NCI-H524 (cell line): ENCODE measurements at regions not wholly inside any gene's neighbourhood (a gene's known extent, or its start where the extent isn't known, plus 50 kb on each side); places are given as distances from the start of the nearest gene placed in this dataset.

Experiments used
- DNase-seq, 2 experiments: peaks; one replicate each; lab custom pipeline; 2025; lab: John Stamatoyannopoulos, UW

DNA sequence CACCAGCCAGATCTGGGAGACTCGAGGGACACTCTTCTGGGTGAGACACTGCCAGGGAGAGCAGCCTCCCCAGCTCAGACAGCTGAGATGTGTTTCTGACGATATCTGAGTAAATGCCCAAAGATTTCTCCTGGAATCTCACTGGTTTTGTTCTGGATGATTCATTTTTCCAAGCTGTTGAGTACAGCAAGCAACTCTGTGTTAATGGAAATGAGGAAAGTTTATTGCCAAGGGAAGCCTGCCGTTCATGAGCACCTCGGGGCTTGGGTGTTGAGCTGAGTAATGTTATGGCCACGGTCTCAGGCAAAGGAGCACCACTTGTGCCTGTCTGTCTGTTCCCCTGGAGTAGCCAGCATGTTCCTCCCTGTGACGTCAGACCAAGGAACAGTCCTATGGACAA is 1132.4 kb downstream of the BRD1 start:
- no peak for DNase-seq

DNA sequence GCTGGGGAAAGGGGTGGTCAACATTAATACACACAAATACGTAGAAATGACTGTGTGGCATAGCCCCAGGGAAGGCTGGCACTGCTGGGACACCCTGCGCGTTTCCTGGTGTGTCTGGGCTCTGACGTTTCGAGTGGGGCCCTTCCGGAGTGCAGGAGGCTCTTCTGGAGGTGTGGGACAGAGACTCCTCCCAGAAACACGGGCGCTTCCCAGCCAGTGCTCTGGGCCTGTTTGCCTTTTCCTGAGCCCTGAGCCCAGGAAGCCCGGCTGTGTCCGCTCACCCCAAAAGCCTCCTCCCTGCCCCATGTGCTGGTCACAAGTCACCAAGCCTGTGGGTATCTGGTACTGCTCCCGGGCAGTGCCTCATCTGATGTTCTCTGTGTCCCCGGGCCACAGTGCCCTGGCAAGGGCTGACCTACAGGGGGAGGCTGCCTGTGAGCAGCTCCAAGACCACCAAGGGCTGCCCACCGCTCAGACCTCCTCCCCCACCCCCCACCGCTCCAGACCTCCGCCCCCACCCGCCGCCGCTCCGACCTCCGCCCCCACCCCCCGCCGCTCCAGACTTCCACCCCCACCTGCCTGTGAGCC is 1133.3 kb downstream of the BRD1 start:
- DNase-seq = no peak

DNA sequence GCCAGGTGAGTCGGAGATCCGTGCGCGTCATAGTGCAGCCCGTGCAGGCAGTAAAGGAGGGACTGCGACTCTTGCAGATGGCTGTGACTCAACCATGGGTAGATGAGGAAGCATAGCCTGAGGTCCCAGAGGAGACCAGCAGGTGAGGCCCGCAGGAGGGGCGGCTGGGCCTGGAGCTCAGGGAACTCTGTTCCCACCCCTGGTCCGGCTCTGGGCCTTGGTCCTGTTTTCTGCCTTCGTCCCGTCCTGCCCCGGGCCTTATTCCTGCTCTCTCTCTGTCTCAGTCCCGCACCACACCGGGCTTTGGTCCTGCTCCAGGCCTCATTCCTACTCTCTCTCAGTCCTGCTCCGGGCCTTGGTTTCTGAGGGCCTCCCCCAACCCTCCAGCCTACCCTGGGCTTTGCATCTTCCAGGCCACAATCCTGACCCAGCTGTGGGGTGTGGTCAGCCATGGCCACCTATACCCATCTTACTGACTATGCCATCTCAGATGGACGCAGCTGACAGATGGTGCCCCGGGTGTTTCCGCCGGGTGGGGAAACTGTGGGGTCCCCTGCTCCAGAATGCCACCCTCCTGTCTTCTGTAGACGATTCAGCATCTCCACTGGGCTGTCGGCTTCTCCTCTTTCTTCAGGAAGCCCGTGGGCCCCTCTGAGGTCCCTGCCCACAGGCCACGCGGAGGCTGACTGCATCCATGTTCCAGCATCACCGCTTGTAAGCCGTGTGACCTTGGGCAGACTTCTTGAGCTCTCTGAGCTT is 1134.1 kb downstream of the BRD1 start:
- DNase-seq = no peak

DNA sequence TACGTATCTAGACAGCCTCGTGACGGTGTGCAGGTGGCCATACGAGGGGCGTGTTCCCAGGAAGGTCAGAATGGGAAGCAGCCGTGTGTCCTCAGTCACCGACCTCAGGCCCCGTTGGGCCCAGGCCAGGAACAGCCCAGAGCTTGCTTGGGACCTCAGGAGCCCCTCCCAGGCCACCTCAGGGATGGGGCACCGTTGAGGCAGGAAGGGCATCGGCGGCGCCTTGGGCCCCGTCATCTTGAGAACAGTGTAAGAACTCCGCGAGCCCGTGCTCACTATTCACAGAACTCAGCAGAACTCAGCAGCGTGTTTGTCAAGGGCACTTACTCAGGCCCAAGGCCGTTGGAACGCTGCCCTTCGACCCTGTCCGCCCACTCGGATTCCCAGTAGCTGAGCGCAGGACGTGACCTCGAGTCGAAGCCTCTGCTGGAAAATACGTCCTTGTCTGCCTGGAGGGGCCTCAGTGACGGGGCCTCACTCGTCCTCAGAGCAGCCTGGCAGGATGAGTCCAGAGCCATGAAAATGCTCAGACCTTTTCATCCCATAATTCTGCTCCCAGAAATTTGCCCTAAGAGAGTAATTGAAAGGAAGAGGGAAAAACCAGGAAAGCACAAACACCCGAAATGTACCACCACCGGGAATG is 1134.8 kb downstream of the BRD1 start:
- DNase-seq = no peak

DNA sequence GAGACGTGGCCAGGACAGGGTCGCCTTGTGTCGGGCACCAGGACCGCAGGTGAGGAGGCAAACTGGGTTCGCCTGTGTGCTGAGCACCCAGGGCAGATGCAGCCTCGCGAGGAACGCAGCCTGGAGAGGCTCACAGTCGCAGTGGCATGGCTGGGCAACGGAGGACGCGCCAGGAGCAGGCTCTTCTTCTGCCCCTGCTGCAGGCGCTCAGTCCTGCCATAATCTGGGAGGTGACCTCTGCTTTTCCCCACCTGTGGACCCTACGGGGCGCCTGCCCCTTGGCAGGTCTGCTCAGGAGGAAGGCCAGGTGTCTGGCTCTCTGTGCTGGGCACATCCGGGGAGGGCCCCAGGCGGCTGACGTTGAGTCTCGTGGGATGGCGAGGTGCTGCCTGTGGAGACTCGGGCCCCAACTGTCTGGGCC is 1136.2 kb downstream of the BRD1 start:
- DNase-seq = no peak

DNA sequence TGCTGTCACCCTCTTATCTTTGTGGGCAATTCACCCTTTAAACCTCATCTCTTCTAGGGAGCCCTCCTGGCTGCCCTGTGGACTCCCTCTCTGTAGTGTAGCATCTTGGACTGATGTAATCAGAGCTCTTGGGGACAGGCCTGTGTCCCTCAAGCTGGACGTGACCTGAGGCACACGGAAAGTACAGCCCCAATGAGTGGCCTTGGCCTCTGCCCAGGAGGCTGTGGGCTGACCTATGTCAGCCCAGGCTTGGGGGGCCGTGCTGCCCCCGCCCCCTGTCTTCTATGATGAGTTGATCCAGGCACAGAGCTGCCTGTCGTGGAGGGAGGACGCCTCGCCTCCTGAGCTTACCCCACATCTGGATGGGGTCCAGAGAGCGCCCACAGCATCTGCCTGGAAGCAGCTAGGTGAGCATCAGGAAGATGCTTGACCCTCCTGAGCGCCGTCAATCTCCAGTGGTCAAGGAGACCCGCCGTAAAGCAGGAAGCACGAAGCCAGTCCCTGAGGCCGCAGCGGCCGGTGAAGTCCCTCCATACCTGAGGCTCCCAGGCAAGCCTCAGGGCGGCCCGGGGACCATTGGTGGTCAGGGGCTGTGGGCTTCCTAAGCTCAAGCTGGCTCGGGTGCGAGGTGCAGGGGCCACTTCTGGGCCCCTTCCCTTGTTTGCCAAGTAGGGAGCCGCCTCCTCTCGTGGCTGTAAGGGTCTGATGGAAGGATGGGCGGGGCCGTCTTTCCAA is 1136.9 kb downstream of the BRD1 start:
- DNase-seq = no peak

DNA sequence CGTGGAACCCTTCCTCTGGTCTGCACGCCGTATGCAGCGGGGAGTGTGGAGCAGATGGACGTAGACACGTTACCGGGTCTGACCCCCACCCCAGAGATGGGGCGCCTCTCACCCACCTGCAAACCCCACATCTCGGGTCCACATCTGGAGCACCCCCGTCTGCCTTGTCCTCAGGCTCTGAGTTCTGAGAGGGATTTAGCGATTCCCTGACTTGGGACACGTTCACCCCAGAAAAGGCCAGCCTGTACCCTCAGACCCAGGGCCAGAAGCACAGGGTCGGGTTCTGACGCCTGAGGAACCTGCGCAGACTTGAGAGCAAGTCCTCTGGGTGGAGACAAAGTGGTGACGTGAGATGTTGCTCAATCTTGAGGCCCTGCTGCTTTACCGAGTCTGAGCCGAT is 1138.5 kb downstream of the BRD1 start:
- no peak for DNase-seq

DNA sequence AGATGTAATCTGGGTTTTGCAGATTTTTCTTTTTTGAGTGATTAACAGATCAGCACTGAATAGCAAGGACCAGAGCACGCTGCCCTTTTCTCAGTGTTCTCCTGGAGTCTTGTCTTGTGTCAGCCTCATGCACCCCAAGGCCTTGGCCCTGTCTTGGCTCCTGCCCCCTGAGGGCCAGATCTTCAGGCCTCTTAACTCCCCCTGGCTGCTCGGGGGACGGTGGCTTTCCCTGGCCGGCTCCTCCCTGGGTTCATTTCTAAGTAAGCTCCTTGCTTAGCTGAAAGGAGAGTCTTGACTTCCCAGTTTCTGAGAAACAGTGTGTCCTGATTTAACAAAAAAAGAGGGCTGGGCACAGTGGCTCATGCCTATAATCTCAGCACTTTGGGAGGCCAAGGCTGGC is 1139.3 kb downstream of the BRD1 start:
- DNase-seq = no peak

DNA sequence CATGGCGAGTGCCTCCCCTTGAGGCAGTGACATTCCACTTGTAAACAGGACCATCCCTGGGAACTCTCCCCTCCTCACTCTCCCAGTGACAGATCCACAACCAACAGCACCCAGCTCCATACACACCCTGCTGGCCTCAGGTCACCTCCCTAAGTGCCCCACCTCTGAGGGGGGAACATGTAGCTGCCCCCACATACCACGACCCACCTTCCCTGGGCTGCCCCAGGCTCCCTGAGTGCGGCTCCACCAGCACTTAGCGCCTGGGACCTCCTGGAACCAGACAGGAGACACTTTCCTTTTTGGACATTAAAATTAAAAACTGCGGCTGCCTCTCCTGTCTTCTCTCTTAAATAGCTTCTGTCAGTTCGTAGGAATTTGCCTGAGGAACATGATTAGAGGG is 1140.1 kb downstream of the BRD1 start:
- DNase-seq = no peak

DNA sequence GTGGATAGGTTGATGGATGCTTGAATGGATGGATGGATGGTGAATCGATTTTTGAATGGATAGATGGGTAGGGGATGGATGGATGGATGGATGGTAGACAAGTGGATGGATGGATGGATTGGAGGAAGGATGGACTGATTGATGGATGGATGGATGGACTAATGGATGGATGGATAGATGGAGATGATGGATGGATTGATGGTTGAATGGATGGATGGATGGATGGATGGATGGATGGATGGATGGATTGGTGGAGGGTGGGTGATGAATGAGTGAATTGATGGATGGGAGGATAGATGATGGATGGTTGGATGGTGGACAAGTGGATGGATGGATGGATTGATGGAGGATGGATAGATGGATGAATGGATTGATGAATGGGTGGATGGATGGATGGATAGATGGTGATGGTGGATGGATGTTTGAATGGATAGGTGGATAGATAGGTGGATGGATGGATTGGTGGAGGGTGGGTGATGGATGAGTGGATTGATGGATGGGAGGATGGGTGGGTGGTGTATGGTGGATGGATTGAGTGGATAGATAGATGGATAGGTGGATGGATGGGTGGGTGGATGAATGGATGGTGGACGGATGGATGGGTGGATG is 1140.9 kb downstream of the BRD1 start:
- DNase-seq = no peak

DNA sequence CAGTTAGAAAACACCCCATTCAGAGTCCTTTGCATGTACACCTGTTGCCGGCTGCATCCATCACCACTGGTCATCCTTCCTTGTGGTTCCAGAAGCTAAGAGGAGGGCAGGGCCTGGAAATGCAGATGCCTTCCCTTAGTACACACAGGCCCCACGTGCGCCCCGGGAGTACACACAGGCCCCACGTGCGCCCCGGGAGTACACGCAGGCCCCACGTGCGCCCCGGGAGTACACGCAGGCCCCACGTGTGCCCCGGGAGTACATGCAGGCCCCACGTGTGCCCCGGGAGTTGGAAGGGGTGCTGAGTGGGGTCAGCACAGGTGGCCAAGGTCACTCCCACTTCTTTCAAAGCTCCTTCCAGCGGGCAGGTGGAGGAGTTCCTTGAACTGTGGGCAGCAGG is 1141.9 kb downstream of the BRD1 start:
- DNase-seq = no peak

DNA sequence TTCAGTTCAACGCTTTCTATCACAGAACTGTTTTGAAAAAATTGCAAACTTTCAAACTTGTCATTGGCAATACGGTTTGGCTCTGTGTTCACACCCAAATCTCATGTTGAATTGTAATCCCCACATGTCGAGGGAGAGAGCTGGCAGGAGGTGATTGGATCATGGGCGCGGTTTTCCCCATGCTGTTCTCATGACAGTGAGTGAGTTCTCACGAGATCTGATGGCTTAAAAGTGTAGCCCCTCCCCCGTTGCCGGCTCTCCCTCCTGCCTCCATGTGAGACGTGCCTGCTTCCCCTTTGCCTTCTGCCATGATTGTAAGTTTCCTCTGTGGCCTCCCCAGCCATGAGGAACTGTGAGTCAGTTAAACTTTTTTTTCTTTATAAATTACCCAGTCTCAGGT is 1144.0 kb downstream of the BRD1 start:
- DNase-seq = no peak

DNA sequence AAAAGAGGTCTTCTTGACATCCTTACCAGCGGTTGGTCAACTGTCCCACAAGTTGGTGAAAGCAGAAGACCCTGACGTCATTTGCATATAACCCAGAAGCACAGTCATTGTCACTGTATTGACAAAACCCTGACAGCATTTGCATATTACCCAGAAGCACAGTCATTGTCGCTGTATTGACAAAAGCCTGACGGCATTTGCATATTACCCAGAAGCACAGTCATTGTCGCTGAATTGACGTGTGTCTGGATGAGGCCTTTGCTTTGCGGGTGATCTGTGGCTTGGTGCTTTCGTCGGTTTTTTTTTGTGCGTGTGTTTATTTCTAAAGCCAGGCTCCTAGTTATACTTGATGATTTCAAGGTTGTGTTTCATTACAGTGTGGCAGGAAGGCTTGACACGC is 1145.2 kb downstream of the BRD1 start:
- no peak for DNase-seq

DNA sequence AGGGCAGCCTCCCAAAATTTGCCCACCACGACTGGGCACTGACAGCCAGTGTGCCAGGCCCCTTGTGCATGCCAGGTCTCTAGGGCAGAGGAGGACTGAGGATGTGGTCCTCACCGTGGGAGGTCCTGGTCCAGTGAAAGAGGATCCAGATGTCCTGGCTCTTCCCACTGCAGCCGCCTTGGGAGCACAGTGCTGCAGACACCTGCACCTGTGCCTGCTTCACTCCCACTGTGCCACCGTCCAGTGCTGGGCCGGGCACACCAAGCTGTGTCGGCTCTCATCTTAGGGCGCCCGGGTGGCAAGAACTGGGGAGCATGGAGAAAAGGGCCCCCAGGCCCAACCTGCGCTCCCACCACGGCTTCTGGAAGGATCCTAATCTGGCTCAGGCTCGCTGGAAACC is 1147.1 kb downstream of the BRD1 start:
- DNase-seq = no peak

DNA sequence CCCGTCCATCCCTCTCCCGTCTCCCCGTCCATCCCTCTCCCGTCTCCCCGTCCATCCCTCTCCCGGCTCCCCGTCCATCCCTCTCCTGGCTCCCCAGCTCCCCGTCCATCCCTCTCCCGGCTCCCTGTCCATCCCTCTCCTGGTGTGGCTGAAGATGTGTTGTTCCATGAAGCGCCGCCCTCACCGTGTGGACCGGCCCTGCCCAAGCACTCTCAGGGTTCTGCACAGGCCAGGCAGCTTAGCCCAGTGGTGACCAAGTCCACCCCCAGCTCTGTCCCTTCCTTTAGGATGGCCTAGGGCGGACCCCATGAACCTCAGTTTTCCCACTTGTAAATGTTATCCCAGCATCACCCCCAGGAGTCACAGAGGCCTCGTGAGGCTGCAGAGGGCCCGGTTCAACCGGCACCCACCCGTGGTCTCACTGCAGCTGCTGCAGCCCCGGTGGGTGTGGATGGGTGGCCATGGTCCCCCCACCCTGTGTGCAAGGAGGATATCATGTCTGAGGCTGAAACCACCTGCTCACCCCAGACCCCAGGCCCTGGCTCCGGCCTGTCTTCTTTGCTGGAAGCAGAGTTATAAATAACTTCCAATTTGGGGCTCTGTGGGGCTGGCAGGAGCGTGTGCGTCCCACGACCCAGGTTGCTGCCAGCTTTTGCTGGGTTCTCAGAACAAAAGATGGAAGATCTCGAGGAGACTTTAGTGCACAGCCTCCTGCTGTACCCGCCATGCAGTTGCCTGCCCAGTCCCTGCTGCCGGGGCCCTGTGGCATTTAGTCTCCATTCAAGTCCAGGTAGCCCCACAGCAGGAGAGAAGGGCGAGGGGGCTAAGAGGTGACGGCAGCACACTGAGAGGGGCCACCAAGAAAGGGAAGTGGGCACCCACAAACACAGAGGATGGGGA is 1147.8 kb downstream of the BRD1 start:
- no peak for DNase-seq

DNA sequence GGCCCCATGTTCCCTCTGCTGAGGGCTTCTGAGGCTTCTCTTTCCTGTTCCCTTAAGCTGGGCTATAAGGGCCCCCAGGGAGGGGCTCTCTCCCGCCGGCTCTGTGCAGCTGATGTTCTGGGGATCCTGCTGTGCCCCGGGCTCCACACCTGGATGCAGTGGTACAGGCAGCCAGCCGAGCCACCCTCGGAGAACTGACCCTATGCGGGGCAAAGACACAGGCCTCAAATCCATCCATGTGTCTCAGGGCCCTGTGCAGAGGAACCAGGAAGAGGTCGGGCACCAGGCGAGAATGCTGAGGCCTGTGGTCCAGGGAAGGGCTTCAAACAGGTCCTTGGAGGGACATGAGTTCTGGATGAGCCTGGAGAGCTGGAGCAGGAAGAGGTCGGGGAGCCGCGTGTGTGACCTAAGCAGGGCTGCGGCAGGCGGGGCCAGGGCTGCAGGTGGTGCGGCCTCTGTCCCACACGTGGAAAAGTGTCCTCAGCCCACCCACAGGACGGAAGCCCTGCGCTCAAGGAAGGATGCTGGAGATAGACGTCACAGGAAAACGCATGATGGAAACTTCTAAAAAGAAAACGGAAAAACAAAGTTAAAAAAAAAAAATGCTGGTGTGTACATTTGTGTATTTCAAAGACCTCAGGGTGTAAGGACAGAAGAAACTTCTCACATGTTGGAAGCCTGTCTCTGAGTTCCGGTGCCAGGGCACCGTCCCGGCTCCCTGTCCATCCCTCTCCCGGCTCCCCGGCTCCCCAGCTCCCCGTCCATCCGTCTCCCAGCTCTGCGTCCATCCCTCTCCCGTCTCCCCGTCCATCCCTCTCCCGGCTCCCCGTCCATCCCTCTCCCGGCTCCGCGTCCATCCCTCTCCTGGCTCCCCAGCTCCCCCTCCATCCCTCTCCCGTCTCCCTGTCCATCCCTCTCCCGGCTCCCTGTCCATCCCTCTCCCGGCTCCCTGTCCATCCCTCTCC is 1149.2 kb downstream of the BRD1 start:
- no peak for DNase-seq

DNA sequence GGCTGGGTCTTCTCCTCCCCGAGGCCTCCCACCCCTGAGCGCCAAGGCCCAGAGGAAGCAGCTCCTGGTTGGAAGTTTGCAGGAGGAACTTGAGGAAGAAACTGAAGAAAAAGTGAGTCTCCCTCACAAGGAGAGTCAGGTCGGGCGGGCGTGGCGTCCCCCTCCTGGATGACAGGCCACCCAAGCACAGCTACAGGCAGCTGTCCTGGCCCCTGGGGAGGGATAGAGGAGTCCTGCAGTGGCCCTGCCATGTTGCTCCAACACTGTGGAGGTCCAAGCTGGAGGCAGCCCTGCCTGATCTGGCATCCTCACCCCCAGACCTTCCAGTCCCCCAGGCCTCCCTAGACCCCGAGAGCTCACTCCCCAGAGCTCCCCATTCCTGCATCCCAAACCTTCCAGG is 1150.1 kb downstream of the BRD1 start:
- DNase-seq = no peak

DNA sequence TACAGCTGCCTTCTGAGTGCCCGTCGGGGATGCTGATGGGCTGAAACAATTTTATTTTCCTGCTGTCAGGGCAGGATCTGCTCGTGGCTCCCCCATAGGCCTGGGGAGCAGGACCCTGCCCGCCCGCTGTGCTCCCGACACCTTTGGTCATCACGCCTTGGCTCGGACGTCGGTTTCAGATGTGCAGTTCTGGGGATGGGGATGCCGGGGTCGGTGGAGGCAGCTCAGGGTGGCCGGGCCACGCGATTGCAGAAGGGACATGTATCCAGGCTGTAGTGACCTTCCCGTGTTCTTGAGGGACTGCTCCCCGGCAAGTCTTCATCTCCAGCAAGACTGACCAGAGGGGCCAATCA is 1150.5 kb downstream of the BRD1 start:
- DNase-seq = no peak

DNA sequence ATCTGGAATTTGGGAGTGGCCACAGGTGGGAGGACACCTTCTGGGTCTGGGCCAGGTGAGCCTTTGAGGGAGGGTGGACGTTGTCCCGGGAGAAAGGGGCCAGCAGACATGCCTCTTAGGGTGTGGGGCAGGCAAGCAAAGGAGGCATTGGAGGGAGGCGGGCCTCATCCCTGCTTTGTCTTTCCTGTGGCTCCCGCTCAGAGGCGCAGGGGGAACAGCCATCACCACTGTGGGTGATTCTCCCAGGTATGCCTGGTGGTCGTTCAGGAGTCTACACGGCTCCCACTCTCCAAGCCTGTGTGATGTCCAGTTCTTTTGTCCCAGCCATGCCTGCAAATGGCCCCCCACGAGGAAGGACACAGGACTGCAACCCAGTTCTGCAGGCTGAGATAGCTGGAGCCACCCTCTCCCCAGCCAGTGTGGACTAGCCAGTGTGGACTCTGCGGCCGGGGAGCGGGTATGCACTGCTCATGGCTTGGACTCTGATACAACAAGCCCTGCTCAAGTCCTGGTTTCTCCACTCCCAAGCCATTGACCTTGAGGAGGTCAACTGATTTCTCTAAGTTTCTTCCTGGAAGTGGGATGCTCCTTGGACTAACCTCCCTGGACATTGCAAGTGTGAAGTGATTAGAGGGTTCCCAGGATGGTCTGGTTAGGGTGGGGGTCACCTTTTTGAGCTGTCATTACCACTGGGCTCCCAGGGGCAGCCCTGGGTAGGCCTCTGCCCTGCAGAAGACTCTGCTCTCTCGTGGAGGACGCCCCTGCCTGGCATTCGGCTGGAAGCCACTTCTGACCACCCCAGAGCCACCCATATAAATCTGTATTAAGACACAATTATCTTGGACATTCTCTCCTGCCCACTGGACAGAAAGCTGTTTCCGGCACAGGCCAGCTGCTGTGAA is 1151.2 kb downstream of the BRD1 start:
- DNase-seq = no peak
